ENCODE measurements at regions not wholly inside any gene's neighbourhood (a gene's known extent, or its start where the extent isn't known, plus 50 kb on each side); places are given as distances from the start of the nearest gene placed in this dataset.

GRCh38 chr6:92195796-92196195 is 1223.6 kb downstream of the EPHA7 start:
- no peak for DNase-seq (ENCODE audit: low read depth in 2 of 3, low spot score in 2 of 3)

DNA sequence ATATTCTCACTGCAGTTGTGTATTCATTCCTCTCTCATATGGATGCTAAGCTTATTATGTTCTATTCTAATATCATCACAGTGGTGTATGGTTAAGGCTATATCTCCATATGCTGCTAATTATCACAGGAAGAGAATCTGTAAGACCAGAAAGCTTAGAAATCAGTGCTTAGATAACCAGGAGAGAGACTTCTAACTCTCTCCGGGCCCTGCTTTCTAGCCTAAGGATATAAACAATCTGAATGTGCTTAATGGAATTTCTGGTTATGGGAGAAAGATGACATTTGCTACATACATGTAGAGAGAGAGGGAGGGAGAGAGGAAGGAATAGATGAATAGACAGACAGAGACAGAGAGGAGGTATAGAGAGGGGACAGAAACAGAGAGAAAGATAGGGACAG is 1231.3 kb downstream of the EPHA7 start:
- DNase-seq (ENCODE audit: low read depth in 2 of 3, low spot score in 2 of 3) = no peak

DNA sequence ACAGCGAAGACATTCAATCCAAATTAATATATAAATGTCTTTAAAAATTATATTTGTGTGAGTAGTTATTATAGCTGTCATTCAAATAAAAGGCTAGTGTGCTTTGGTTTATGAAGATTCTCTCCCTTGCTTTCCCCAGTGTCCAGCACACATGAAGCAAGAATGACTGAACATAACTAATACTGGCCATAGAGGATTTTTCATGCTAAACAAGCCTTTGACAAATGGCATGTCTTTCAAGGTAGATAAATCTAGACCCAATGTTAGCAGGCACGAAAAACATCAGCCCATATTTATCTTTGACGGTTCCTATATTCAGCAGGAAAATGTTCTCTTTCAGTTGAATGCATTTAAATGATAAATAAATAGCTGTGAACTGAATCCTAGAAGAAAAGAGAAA is 1234.4 kb downstream of the EPHA7 start:
- DNase-seq (ENCODE audit: low read depth in 2 of 3, low spot score in 2 of 3) = no peak

- DNase-seq (ENCODE audit: low read depth in 2 of 3, low spot score in 2 of 3) = no peak
These were observed 1238.0 kb downstream of the EPHA7 start for GRCh38 chr6:92181347-92181746.

DNA sequence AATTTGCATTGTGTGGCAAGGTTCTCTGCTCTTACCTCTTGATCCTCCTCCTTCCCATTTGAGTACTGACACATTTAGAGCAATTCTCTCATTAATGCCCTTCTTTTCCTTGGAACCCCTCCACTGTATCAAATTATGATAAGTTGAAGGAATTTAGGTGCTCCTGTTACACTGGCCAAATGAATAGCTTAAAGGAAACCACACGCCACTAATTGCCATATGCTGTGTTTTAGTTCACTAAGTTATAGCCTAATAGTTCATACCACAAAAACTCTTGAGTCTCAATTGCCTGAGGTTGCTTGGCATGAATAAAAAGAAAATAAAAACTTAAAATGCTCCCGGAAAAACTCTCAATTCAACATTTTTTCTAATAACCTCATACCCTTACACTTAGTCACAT is 1239.3 kb downstream of the EPHA7 start:
- DNase-seq (ENCODE audit: low read depth in 2 of 3, low spot score in 2 of 3) = no peak

- DNase-seq (ENCODE audit: low read depth in 2 of 3, low spot score in 2 of 3) = no peak
These were observed 1242.7 kb downstream of the EPHA7 start for GRCh38 chr6:92176666-92177065.

- DNase-seq (ENCODE audit: low read depth in 2 of 3, low spot score in 2 of 3) = no peak
These were observed 1244.8 kb downstream of the EPHA7 start for GRCh38 chr6:92174398-92175073.

DNA sequence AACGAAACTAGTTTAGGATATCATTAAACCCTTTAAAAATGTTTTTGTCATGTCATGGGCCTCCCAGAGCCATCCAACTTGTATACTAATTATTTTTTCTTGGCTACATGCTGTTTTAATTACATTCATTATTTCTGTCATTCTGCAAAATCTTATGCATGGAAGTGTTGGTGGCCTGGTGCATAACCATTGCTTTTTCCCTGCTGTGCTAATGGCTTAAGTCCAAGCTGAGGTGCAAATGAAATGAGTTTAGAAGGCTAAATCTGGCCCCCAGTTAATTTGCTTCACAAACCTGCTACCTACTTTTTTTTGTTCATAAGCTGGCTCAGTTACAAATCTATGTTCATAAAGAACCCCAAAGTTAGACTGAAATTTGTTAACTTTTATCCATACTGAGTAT is 1249.9 kb downstream of the EPHA7 start:
- DNase-seq (ENCODE audit: low read depth in 2 of 3, low spot score in 2 of 3) = no peak

DNA sequence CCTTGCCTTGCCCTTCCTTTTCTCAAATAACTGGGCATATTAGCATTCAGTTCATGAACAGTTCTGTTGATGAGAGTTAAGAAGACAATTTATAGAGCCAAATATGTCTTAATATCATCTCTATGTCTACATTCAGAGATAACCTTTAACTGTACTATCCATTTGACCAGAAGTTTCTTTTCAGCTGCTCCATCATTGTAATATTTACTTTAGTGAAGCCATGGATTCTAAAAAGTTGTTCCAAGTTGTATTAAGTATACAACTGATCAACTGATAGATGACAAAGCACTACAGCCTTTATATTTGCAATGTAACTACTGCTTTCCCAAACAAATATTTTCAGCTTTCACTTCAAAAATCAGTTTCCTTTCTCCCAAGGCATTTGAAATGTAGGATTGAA is 1252.7 kb downstream of the EPHA7 start:
- no peak for DNase-seq (ENCODE audit: low read depth in 2 of 3, low spot score in 2 of 3)

- DNase-seq (ENCODE audit: low read depth in 2 of 3, low spot score in 2 of 3) = no peak
These were observed 1257.4 kb downstream of the EPHA7 start for GRCh38 chr6:92161953-92162352.

- no peak for DNase-seq (ENCODE audit: low read depth in 2 of 3, low spot score in 2 of 3)
These were observed 1259.1 kb downstream of the EPHA7 start for GRCh38 chr6:92160226-92160625.

DNA sequence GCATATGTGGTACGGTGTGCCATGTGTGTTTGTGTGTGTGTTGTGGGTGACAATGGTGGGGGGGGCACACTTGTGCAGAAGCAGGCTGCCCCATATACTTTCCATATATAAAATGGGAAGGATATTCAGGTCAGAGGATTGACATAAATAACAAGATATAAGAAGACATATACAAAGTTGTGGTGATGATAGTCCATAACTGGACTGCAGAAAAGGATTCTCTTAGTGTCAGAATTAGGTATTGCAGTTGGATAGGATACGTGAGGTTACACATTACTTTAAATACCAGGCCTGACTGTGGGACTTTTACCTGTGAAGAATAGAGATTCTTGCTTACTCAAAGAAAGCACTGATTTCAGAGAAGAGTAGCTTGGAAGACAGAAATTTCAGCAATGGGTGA is 1260.3 kb downstream of the EPHA7 start:
- no peak for DNase-seq (ENCODE audit: low read depth in 2 of 3, low spot score in 2 of 3)

- DNase-seq (ENCODE audit: low read depth in 2 of 3, low spot score in 2 of 3) = no peak
These were observed 1268.8 kb downstream of the EPHA7 start for GRCh38 chr6:92150553-92150952.

GRCh38 chr6:92147246-92147645 is 1272.1 kb downstream of the EPHA7 start:
- no peak for DNase-seq (ENCODE audit: low read depth in 2 of 3, low spot score in 2 of 3)

GRCh38 chr6:92139601-92140000 is 1279.8 kb downstream of the EPHA7 start:
- no peak for DNase-seq (ENCODE audit: low read depth in 2 of 3, low spot score in 2 of 3)

DNA sequence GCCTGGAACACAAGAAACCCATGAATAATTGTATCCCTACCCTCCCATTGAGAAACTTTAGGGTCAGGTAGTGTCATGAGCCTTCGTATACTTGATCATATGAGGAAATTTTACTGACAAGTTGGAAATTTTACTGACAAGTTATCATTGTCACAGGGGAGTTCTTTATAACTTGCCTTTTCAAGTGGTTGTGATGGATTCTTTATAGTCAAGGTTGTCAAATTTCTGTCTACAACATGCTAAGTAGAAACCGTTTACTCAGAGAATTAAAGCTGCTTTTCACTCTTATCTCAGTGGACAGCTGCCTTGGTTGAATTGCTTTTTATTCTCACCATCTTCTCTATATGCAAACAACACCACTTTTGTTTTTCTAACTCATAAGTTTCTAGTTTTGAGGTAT is 1286.4 kb downstream of the EPHA7 start:
- DNase-seq (ENCODE audit: low read depth in 2 of 3, low spot score in 2 of 3) = no peak

DNA sequence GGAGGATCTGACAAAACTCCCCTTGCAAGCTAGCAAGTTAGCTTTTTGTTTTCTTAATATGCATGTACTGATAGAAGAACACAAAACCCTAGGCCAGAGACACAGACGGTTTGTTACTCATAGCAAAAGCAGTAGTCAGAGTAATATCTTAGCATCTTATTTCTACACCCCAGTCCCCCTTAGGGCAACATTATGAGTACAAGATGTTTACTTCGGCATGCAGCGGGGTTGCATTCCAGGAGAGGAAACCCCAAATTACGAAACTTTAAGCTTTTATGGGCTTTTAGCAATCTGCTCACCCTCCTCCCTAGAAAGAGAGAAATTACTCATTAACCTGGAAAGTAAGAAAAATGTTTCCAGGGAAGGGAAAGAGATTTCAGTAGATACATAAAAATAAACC is 1286.9 kb downstream of the EPHA7 start:
- no peak for DNase-seq (ENCODE audit: low read depth in 2 of 3, low spot score in 2 of 3)

- DNase-seq (ENCODE audit: low read depth in 2 of 3, low spot score in 2 of 3) = no peak
These were observed 1288.4 kb downstream of the EPHA7 start for GRCh38 chr6:92130944-92131343.

DNA sequence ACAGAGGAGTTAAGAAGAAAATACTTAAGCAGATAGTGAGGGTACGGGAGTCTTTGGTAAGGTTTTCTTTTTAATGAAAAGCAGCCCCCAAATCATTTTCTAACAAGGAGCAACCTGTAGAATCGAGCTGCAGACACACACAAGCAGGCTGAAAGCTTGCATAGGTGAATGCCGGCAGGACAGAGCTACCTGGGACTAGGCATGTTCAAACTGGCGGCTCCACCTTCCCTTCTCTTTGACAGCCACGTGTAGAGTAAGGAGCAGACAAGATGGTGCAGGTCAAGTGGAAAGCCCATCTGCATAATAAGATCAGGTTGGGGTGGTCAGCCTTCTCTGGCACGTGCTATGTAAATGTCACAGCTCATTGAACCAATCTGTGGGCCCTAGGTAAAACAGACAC is 1292.4 kb downstream of the EPHA7 start:
- DNase-seq (ENCODE audit: low read depth in 2 of 3, low spot score in 2 of 3) = no peak

DNA sequence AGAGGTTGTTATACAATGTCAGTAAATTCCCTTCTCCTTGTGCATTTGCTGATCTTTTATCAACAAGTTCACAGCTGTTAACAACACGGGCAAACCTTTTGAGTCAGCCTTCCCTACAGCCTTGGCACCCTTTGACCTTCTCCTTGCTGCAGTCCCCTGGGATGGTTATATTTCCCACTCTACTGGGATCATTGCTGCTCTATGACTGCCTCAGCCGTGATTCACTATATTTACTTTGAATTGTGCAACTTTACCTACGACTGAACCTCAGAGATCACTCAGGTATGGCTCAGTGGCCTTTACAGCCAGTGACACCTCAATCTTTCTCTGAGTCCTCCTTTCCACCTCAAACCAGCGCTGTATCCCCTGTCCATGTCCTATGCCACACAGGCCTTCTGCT is 1293.3 kb downstream of the EPHA7 start:
- DNase-seq (ENCODE audit: low read depth in 2 of 3, low spot score in 2 of 3) = no peak

- no peak for DNase-seq (ENCODE audit: low read depth in 2 of 3, low spot score in 2 of 3)
These were observed 1293.7 kb downstream of the EPHA7 start for GRCh38 chr6:92125681-92126080.

DNA sequence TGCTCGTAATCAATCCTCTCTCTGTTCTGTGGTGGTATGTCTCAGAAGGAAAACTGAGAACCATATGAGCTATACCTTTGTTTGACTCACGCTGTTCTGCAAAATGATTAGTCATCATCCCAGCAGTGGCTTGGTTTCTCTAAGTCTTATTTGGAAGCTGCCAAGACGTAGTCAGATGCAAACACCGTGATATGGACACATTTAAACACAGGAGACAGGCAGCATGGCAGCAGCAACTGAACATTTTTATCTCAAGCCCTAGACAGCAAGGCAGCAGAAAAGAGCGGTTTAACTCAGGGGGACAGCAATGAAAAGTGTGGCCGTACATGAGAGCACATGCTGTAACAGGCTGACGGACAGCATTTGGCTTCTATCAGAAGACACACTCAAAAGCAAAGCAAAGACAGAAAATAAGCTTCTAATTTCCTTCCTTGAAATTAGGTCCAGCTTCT is 1295.1 kb downstream of the EPHA7 start:
- DNase-seq (ENCODE audit: low read depth in 2 of 3, low spot score in 2 of 3) = peak in 1 of 3 donors; percentile 7

DNA sequence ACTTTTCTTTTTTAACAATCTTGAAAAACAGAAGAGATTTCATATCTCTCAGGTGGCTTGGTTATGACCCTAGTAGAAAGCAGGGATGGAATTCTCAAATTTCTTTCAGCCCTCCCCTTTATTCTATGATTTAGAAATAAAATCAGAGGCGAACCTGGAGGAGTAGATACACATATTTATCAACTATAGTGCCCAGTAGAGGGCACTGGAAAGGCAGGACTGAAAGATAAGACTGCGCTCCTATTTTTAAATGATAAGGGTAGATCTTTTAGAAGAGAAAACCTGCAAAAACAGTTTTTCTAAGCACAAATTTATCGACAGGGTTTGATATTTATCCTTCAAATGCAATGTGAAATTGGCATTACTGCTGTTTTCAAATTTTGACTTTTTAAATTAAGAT is 1296.6 kb downstream of the EPHA7 start:
- no peak for DNase-seq (ENCODE audit: low read depth in 2 of 3, low spot score in 2 of 3)
